ENCODE measurements at regions not wholly inside any gene's neighbourhood (a gene's known extent, or its start where the extent isn't known, plus 50 kb on each side); places are given as distances from the start of the nearest gene placed in this dataset.
A peak's percentile ranks its signal among the peaks of the same experiment; 100 is the strongest.

DNA sequence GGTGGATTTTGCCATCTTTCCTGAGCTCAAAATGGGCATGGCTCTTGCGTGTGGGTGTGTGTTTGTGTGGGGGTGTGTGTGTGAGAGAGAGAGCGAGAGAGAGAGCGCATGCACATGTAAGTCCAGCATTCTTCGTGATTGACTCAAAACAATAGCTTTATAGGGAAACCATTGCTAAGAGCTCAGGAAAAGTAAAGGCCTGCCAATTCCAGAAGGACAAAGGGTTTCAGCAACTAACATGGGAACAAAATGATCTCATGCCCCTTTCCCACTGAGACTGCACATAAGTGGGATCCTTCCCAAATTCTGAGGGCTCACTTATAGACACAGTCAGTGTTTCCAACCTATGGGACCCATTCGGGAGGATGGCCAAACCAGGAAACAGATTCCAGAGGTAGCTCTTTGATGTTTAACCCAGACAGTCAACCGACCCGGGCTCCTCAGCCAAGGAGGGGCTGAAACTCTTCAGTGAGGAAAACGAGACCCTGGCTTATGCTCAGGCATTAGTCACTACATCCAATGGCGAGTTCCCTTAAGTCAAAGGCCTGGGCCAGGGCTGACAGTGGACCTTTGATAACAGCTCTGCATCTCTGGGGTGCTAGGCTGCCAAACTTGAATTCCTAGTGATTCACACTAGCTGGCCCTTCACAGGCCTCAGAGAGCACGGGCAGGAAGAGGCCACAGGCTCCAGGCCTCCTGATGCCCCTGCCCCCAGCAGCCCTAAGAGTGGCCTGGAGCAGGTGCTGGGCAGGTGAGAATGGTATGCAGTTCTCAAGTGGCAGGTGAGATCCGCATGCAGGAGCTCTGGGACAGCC lies 305.0 kb upstream of the C2CD4B start:
- TF ChIP-seq, protein P1, sequence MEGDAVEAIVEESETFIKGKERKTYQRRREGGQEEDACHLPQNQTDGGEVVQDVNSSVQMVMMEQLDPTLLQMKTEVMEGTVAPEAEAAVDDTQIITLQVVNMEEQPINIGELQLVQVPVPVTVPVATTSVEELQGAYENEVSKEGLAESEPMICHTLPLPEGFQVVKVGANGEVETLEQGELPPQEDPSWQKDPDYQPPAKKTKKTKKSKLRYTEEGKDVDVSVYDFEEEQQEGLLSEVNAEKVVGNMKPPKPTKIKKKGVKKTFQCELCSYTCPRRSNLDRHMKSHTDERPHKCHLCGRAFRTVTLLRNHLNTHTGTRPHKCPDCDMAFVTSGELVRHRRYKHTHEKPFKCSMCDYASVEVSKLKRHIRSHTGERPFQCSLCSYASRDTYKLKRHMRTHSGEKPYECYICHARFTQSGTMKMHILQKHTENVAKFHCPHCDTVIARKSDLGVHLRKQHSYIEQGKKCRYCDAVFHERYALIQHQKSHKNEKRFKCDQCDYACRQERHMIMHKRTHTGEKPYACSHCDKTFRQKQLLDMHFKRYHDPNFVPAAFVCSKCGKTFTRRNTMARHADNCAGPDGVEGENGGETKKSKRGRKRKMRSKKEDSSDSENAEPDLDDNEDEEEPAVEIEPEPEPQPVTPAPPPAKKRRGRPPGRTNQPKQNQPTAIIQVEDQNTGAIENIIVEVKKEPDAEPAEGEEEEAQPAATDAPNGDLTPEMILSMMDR (IDR thresholded peaks at IDR 0.05): no peak
- no peak for TF ChIP-seq ZFX (IDR thresholded peaks at IDR 0.05; ENCODE audit: borderline replicate concordance)

DNA sequence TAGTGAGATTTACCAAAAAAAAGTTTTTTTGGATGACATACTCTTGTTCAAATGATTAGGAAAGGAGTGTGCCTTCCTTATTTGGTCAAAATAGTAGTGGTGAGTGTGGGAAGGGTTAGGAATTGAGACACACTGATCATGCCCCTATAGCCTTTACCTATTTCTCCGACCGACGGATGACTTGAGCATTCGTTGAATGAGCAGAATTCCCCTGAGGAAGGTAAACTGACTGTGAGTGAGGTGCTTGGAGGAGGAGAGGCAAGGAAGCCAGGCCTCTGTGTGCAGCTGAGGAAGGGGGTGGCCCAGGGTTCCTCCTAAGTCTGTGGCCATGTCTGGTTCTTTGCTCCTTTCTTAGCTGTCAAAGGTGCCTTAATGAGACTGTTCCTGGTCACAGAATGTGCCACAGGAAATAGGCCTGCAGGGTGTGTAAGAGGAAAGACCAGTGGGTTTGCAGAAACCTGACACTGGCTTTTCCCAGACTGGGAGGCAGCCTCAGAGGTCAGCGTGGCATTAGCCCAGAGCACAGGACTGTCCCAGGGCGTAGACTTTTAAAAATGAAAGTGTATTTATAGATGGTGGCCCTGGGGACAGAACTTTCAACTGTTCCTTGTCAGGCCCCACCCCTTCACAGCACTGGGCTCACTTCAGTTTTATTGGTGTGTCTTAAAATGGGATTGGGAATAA lies 307.7 kb upstream of the C2CD4B start:
- TF ChIP-seq, protein P1 (IDR thresholded peaks at IDR 0.05): no peak
- TF ChIP-seq ZFX (IDR thresholded peaks at IDR 0.05; ENCODE audit: borderline replicate concordance): no peak
- peak overlapping the region; percentile 7; the same call in 1 of the 2 replicates for H3K27ac ChIP-seq

More for the DNA sequence above, 305.0 kb upstream of the C2CD4B start:
- H3K27ac ChIP-seq: no peak overlapping the region

DNA sequence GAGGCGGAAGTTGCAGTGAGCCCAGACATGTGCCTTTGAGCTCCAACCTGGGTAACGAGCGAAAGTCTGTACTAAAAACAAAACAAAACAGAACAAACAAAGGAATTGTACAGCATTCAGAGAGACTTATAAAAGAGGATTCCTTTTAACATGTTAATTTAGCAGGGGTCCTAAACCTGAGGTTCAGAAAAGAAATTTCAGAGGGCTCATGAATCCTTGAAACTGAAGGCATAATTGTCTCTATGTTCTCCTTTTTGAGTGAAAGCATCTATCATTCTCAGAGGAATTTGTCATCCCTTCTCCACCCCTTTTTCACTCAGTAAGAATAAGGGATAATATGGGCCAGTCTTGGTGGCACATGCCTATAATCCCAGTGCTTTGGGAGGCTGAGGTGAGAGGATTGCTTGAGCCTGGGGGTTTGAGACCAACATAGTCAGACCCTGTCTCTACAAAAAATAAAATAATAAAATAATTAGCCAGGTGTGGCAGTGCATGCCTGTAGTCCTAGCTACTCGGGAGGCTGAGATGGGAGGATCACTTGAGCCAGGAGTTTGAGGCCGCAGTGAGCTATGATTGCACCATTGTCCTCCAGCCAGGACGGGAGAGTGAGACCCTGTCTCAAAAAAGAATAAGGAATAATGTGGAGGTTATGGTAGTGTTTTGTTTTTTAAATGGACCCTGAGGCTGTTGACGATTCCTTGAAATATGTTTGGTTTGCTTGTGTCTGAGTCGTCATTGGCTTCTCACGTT lies 309.1 kb upstream of the C2CD4B start:
- no peak for TF ChIP-seq ZFX (IDR thresholded peaks at IDR 0.05; ENCODE audit: borderline replicate concordance)
- TF ChIP-seq, protein P1 (IDR thresholded peaks at IDR 0.05): no peak
- H3K27ac ChIP-seq: no peak overlapping the region

DNA sequence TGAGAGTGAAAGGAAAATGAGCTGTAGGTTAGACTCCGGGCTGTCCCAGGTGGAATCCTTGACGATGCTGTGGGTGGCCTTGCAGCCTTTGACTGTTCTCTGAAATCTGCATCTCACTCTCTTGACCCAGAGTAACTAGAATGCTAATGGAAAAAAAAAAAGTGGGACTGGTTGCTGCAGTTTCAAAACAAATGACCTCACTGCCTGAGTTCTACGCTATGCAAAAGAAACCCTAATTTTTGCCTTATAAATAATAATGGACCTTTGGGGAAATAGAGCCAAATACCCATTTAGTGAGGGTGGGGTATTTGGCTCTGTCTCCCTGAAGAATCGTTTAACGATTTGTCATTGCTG lies 309.7 kb upstream of the C2CD4B start:
- H3K27ac ChIP-seq: no peak overlapping the region
- TF ChIP-seq, protein P1 (IDR thresholded peaks at IDR 0.05): no peak
- TF ChIP-seq ZFX (IDR thresholded peaks at IDR 0.05; ENCODE audit: borderline replicate concordance): no peak

DNA sequence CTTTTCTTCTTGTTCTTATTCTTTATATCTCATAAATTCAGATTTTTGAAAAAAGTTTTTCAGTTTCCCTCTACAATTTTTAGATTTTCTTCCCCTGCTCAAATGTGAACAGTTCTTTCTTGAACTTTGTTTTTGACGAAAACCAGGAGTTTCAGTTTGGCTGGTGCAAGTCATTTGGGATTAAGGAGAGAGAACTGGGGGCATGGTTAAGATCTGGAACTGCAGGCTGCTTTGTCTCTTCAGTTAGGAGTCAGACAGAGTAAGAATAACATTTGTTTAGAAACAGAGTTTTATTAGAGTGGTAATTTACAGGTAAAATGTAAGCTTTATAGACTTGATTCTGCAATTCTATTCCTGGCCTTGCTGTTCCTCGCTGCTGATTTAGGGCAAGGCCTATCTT lies 310.5 kb upstream of the C2CD4B start:
- TF ChIP-seq, protein P1 (IDR thresholded peaks at IDR 0.05): no peak
- no peak for TF ChIP-seq ZFX (IDR thresholded peaks at IDR 0.05; ENCODE audit: borderline replicate concordance)
- no peak overlapping the region for H3K27ac ChIP-seq

DNA sequence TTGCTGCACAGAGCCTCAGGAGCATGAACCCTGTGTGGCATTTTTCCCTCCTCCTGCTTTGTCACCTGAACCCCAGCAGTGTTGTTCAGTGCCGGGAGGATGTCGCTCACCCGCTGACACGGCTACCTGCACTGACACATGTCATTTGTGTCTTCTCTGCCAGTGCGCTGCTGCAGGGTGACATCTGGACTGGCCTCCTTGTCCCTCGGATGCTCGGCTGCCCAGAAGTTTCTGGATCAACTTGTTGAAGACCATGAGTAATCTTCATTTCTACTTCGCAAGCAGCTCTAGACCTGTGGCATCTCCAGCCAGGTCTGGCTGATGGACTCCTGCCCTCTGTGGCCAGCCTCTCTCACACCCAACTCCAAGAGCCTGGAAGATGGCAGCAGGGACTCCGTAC lies 311.1 kb upstream of the C2CD4B start:
- TF ChIP-seq ZFX (IDR thresholded peaks at IDR 0.05; ENCODE audit: borderline replicate concordance): no peak
- TF ChIP-seq, protein P1 (IDR thresholded peaks at IDR 0.05): no peak
- H3K27ac ChIP-seq: no peak overlapping the region

All from 22Rv1 (cell line).